A673 (cell line): ENCODE measurements at regions not wholly inside any gene's neighbourhood (a gene's known extent, or its start where the extent isn't known, plus 50 kb on each side); places are given as distances from the start of the nearest gene placed in this dataset.

Source experiments
- BruUV-seq: library from RNA; stranded (reverse); fragments of 400-500 nt; replicated peaks from 2 replicates; lab custom pipeline; 2021; lab: Mats Ljungman, UMichigan
- CTCF ChIA-PET: fragments of 300-600 bp; sonication (Branson Sonifier 250); formaldehyde crosslinking; loops from one replicate; lab custom pipeline; 2022; ENCODE audit warnings: antibody characterized with exemption; lab: Charles Lee
- POLR2A ChIA-PET: fragments of 300-600 bp; sonication (Branson Sonifier 250); formaldehyde crosslinking; loops from one replicate; lab custom pipeline; 2022; ENCODE audit warnings: antibody characterized with exemption; ENCODE audit not compliant: low non-redundant PET; lab: Charles Lee
- DNase-seq: peaks from one replicate; pipeline ENCODE4 v3.0.0-alpha.2; 2015; ENCODE audit warnings: low spot score
- H3K27ac ChIP-seq: fragments of 200-600 bp; sonication (generic); 2 replicates; pipeline ENCODE4 v1.5.1; 2016; ENCODE audit warnings: mixed run types, low read depth, mild to moderate bottlenecking, mixed read lengths, antibody characterized with exemption, low read length; ENCODE audit not compliant: poor library complexity, severe bottlenecking
- H3K27me3 ChIP-seq: fragments of 200-600 bp; sonication (generic); replicated peaks from 2 replicates; pipeline ENCODE4 v1.6.1; 2017; ENCODE audit warnings: mixed run types, low read depth, mild to moderate bottlenecking, mixed read lengths, antibody characterized with exemption, low read length; ENCODE audit not compliant: insufficient read depth, poor library complexity
- H3K36me3 ChIP-seq: fragments of 200-600 bp; sonication (generic); 2 replicates; pipeline ENCODE4 v1.6.1; 2016; ENCODE audit warnings: mixed run types, mild to moderate bottlenecking, mixed read lengths, antibody characterized with exemption, low read length; ENCODE audit not compliant: insufficient read depth, poor library complexity, severe bottlenecking
- H3K4me1 ChIP-seq: fragments of 200-600 bp; sonication (generic); 2 replicates; pipeline ENCODE4 v1.6.1; 2017; ENCODE audit warnings: mixed run types, mild to moderate bottlenecking, mixed read lengths, antibody characterized with exemption, low read length; ENCODE audit not compliant: insufficient read depth, poor library complexity, severe bottlenecking
- H3K4me3 ChIP-seq: fragments of 200-600 bp; sonication (generic); 2 replicates; pipeline ENCODE4 v1.5.1; 2016; ENCODE audit warnings: low read depth, mixed run types, mild to moderate bottlenecking, mixed read lengths, low read length; ENCODE audit not compliant: poor library complexity, severe bottlenecking
- H3K9me3 ChIP-seq: fragments of 200-600 bp; sonication (generic); 2 replicates; pipeline ENCODE4 v1.6.1; 2016; ENCODE audit warnings: mixed run types, low read depth, mild to moderate bottlenecking, mixed read lengths, antibody characterized with exemption, low read length; ENCODE audit not compliant: poor library complexity, severe bottlenecking
- CTCF ChIP-seq: fragments of 300-800, 200-600 bp; sonication (generic); conservative IDR thresholded peaks from 2 replicates; pipeline ENCODE4 v1.5.1; 2017; ENCODE audit warnings: low read depth, mild to moderate bottlenecking, antibody characterized with exemption, low read length, moderate library complexity, mixed read lengths
- EZH2 ChIP-seq: fragments of 200-600 bp; sonication (generic); IDR thresholded peaks from 2 replicates; pipeline ENCODE4 v1.6.1; 2017; ENCODE audit warnings: borderline replicate concordance, low read depth, mild to moderate bottlenecking, mixed read lengths, antibody characterized with exemption, low read length; ENCODE audit not compliant: poor library complexity, severe bottlenecking
- intact Hi-C: fragments of 100-400 bp; cut with micrococcal nuclease; formaldehyde crosslinking; loops from one replicate; pipeline ENCODE4 v1.10.0; 2022; ENCODE audit not compliant: unreplicated experiment

- ChIA-PET CTCF (no interaction called here), POLR2A (no interaction called here)
- H3K36me3 ChIP-seq: no peaks in the 10 kb centered on the region
- no peak for DNase-seq
- no peaks in the 10 kb centered on the region for H3K27me3 ChIP-seq
- BruUV-seq: no TSS peak
- no peaks in the 10 kb centered on the region for H3K9me3 ChIP-seq
- no peak overlapping the region for H3K27ac ChIP-seq
- TF ChIP-seq CTCF (no peak), EZH2 (no peak)
- no peak overlapping the region for H3K4me3 ChIP-seq
- intact Hi-C loops: no loop called here
- no peaks in the 10 kb centered on the region for H3K4me1 ChIP-seq
Measured at GRCh38 chr2:6685447-6685846, 180.3 kb downstream of the CMPK2 start.

GRCh38 chr2:6692056-6692455 lies 173.7 kb downstream of the CMPK2 start:
- peak; percentile 33 for DNase-seq
- intact Hi-C loops: no loop called here
- H3K4me3 ChIP-seq: no peak overlapping the region
- H3K4me1 ChIP-seq: peaks cover 4% of the 10 kb centered on the region
- CTCF ChIA-PET: no interaction called here
- no peaks in the 10 kb centered on the region for H3K27me3 ChIP-seq
- TF ChIP-seq EZH2 (no peak), CTCF (no peak)
- BruUV-seq: no TSS peak
- no peaks in the 10 kb centered on the region for H3K9me3 ChIP-seq
- POLR2A ChIA-PET: no interaction called here
- no peak overlapping the region for H3K27ac ChIP-seq
- H3K36me3 ChIP-seq: no peaks in the 10 kb centered on the region

GRCh38 chr2:6692819-6693218 lies 172.9 kb downstream of the CMPK2 start:
- intact Hi-C loops: no loop called here
- ChIA-PET POLR2A (no interaction called here), CTCF (no interaction called here)
- TF ChIP-seq EZH2: no peak
- TF ChIP-seq CTCF: no peak
- H3K4me1 ChIP-seq: peaks cover 4% of the 10 kb centered on the region
- H3K9me3 ChIP-seq: no peaks in the 10 kb centered on the region
- no peaks in the 10 kb centered on the region for H3K36me3 ChIP-seq
- no TSS peak for BruUV-seq
- H3K27me3 ChIP-seq: no peaks in the 10 kb centered on the region
- H3K27ac ChIP-seq: no peak overlapping the region
- no peak for DNase-seq
- no peak overlapping the region for H3K4me3 ChIP-seq
